Panc1 (cell line): ENCODE measurements at regions not wholly inside any gene's neighbourhood (a gene's known extent, or its start where the extent isn't known, plus 50 kb on each side); places are given as distances from the start of the nearest gene placed in this dataset.

Source experiments
- ATAC-seq: fragments of 200-7000 bp; cut with Tn5 transposase; 2 replicates; pipeline ENCODE4 v1.9.1; 2020; ENCODE audit warnings: mild to moderate bottlenecking, moderate library complexity
- BruUV-seq: library from RNA; stranded (reverse); fragments of 400-500 nt; replicated peaks from 2 replicates; lab custom pipeline; 2021; lab: Mats Ljungman, UMichigan
- CTCF ChIA-PET: fragments of 300-600 bp; sonication (Branson Sonifier 250); formaldehyde crosslinking; loops from one replicate; lab custom pipeline; 2022; ENCODE audit warnings: antibody characterized with exemption; lab: Charles Lee
- POLR2A ChIA-PET: fragments of 300-600 bp; sonication (Branson Sonifier 250); formaldehyde crosslinking; loops from one replicate; lab custom pipeline; 2022; ENCODE audit warnings: antibody characterized with exemption; lab: Charles Lee
- DNase-seq: peaks from one replicate; pipeline ENCODE4 v3.0.0-alpha.2; 2010; ENCODE audit warnings: low read depth, low spot score
- H3K27ac ChIP-seq: 2 replicates; pipeline ENCODE4 v1.5.1; 2011; ENCODE audit warnings: mild to moderate bottlenecking, low read length, inconsistent platforms
- H3K27me3 ChIP-seq: fragments of 200-500 bp; sonication (Bioruptor generic); 2 replicates; pipeline ENCODE4 v1.6.0; 2014; ENCODE audit warnings: low read length, inconsistent platforms; ENCODE audit not compliant: control insufficient read depth, insufficient read depth
- H3K36me3 ChIP-seq: fragments of 200-500 bp; sonication (Bioruptor generic); 2 replicates; pipeline ENCODE4 v1.5.1; 2014; ENCODE audit warnings: inconsistent platforms, mild to moderate bottlenecking, low read length, moderate library complexity; ENCODE audit not compliant: control insufficient read depth, insufficient read depth
- H3K4me1 ChIP-seq: 2 replicates; pipeline ENCODE4 v1.5.1; 2011; ENCODE audit warnings: inconsistent platforms, mild to moderate bottlenecking, low read length, moderate library complexity; ENCODE audit not compliant: control insufficient read depth, insufficient read depth
- H3K4me3 ChIP-seq, 2 experiments: 2 replicates each; pipeline ENCODE4 v1.5.1; 2011 to 2012; ENCODE audit warnings: low read depth in 2 of 2, low read length in 2 of 2, mild to moderate bottlenecking in 2 of 2, inconsistent platforms in 1 of 2, moderate library complexity in 1 of 2
- H3K9me3 ChIP-seq: fragments of 200-500 bp; sonication (Bioruptor generic); 2 replicates; pipeline ENCODE4 v1.5.1; 2014; ENCODE audit warnings: low read depth, mild to moderate bottlenecking, inconsistent platforms, low read length, moderate library complexity; ENCODE audit not compliant: control insufficient read depth, insufficient read depth
- POLR2AphosphoS5 ChIP-seq: IDR thresholded peaks from 2 replicates; pipeline ENCODE4 v1.6.1; 2012; ENCODE audit warnings: mild to moderate bottlenecking, low read depth, low read length, moderate library complexity
- SIN3A ChIP-seq: IDR thresholded peaks from 2 replicates; pipeline ENCODE4 v1.6.1; 2012; ENCODE audit warnings: low read depth, mild to moderate bottlenecking, low read length, moderate library complexity, borderline replicate concordance; ENCODE audit not compliant: insufficient read depth
- TCF7L2 ChIP-seq: IDR thresholded peaks from 2 replicates; pipeline ENCODE4 v1.6.1; 2011; ENCODE audit warnings: mild to moderate bottlenecking, low read depth, low read length, inconsistent platforms
- in situ Hi-C: cut with HindIII; loops from 2 replicates; pipeline ENCODE4 v1.10.0; 2016; ENCODE audit warnings: low sequenced_read_pairs, low pct_unique_long_range_greater_than_20kb
- intact Hi-C: fragments of 100-400 bp; cut with micrococcal nuclease; formaldehyde crosslinking; loops from one replicate; pipeline ENCODE4 v1.10.0; 2022; ENCODE audit not compliant: unreplicated experiment
- TF ChIP-seq, protein P1 (sequence below), 2 experiments: IDR thresholded peaks; 2 replicates each; pipeline ENCODE4 v1.6.1; 2011 to 2012; ENCODE audit warnings: low read depth in 2 of 2, control low read depth in 1 of 2, low read length in 1 of 2, mild to moderate bottlenecking in 1 of 2, moderate library complexity in 1 of 2; ENCODE audit not compliant: insufficient read depth in 1 of 2
- TF ChIP-seq, protein P2 (sequence below): fragments of 450-650 bp; IDR thresholded peaks from 2 replicates; pipeline ENCODE4 v1.5.1; 2017; ENCODE audit warnings: mild to moderate bottlenecking

DNA sequence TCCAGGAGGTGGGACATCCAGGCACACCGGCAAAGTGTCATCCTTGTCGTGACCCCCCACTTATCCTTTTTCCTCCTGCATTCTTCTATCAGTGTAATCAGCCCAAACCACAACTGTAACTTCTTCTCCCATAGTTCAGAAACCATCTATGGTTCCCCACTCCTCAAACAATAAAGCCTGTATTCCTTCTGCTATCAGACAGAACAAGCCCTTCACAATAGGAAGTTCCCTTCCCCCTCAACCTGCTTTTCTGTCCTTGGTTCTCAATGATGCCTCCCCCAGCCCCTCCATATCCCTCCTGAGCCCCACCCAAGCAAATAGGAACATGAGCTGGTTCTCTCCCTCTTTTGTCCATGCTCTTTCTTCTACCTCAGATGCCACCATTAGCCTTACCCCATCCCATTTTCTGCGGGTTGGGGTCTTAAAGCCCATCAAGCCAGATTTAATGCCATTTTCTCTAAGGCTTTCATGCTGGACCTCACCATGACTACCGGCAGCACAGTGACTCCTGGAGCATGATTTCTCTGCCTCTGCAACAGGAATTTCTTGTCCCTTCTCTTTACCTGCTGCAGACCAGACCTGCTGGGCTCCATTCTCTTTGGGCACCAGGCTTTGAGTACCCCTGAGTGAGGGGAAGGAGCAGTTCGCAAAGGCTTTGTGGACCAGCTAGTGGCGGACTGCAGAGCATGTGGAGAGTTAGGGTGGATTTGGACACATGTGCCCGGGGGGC, 92.8 kb upstream of the PAX2 start:
- H3K36me3 ChIP-seq = no peaks in the 10 kb centered on the region; the same call in 1 of the 2 replicates
- H3K27me3 ChIP-seq = peaks cover 25% of the 10 kb centered on the region
- H3K27ac ChIP-seq = no peak overlapping the region
- BruUV-seq = no TSS peak
- ATAC-seq = no peak
- CTCF ChIA-PET = no interaction called here
- H3K4me3 ChIP-seq = no peak overlapping the region
- POLR2A ChIA-PET = interaction anchor here (0.6 kb wide), 1 partner anchor 243 kb away, joined by 3 read pairs; no protein-coding TSS in a partner anchor
- TF ChIP-seq TCF7L2 (no peak), SIN3A (no peak), POLR2AphosphoS5 (no peak)
- TF ChIP-seq, protein P1, sequence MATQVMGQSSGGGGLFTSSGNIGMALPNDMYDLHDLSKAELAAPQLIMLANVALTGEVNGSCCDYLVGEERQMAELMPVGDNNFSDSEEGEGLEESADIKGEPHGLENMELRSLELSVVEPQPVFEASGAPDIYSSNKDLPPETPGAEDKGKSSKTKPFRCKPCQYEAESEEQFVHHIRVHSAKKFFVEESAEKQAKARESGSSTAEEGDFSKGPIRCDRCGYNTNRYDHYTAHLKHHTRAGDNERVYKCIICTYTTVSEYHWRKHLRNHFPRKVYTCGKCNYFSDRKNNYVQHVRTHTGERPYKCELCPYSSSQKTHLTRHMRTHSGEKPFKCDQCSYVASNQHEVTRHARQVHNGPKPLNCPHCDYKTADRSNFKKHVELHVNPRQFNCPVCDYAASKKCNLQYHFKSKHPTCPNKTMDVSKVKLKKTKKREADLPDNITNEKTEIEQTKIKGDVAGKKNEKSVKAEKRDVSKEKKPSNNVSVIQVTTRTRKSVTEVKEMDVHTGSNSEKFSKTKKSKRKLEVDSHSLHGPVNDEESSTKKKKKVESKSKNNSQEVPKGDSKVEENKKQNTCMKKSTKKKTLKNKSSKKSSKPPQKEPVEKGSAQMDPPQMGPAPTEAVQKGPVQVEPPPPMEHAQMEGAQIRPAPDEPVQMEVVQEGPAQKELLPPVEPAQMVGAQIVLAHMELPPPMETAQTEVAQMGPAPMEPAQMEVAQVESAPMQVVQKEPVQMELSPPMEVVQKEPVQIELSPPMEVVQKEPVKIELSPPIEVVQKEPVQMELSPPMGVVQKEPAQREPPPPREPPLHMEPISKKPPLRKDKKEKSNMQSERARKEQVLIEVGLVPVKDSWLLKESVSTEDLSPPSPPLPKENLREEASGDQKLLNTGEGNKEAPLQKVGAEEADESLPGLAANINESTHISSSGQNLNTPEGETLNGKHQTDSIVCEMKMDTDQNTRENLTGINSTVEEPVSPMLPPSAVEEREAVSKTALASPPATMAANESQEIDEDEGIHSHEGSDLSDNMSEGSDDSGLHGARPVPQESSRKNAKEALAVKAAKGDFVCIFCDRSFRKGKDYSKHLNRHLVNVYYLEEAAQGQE (IDR thresholded peaks at IDR 0.05; ENCODE audit: insufficient read depth in 1 of 2, low read depth in 2 of 2, low read length in 1 of 2) = no peak
- TF ChIP-seq, protein P2, sequence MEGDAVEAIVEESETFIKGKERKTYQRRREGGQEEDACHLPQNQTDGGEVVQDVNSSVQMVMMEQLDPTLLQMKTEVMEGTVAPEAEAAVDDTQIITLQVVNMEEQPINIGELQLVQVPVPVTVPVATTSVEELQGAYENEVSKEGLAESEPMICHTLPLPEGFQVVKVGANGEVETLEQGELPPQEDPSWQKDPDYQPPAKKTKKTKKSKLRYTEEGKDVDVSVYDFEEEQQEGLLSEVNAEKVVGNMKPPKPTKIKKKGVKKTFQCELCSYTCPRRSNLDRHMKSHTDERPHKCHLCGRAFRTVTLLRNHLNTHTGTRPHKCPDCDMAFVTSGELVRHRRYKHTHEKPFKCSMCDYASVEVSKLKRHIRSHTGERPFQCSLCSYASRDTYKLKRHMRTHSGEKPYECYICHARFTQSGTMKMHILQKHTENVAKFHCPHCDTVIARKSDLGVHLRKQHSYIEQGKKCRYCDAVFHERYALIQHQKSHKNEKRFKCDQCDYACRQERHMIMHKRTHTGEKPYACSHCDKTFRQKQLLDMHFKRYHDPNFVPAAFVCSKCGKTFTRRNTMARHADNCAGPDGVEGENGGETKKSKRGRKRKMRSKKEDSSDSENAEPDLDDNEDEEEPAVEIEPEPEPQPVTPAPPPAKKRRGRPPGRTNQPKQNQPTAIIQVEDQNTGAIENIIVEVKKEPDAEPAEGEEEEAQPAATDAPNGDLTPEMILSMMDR = no peak
- no peaks in the 10 kb centered on the region for H3K9me3 ChIP-seq
- in situ Hi-C loops (no loop called here), intact Hi-C loops (no loop called here)
- H3K4me1 ChIP-seq = peaks cover 9% of the 10 kb centered on the region
- DNase-seq = no peak

GRCh38 chr10:100653238-100653956, 92.0 kb upstream of the PAX2 start:
- ATAC-seq = no peak
- POLR2A ChIA-PET = no interaction called here
- no peak for DNase-seq
- no TSS peak for BruUV-seq
- H3K4me3 ChIP-seq = no peak overlapping the region
- peaks cover 9% of the 10 kb centered on the region for H3K4me1 ChIP-seq
- TF ChIP-seq, protein P1 (IDR thresholded peaks at IDR 0.05; ENCODE audit: insufficient read depth in 1 of 2, low read depth in 2 of 2, low read length in 1 of 2) = no peak
- TF ChIP-seq TCF7L2 = no peak
- H3K27me3 ChIP-seq = peaks cover 25% of the 10 kb centered on the region
- CTCF ChIA-PET = no interaction called here
- no peaks in the 10 kb centered on the region for H3K9me3 ChIP-seq
- intact Hi-C loops (no loop called here), in situ Hi-C loops (no loop called here)
- H3K36me3 ChIP-seq = no peaks in the 10 kb centered on the region; the same call in 1 of the 2 replicates
- H3K27ac ChIP-seq = no peak overlapping the region
